ENCODE measurements at regions not wholly inside any gene's neighbourhood (a gene's known extent, or its start where the extent isn't known, plus 50 kb on each side); places are given as distances from the start of the nearest gene placed in this dataset.
"Not testable (repeated sequence)": the region's sequence is repeated elsewhere in the genome, so short reads cannot be mapped to it uniquely, and the experiment has no call there.

GRCh38 chr10:78442836-78443550 lies 409.3 kb downstream of the RPS24 start:
- no peak for DNase-seq

GRCh38 chr10:78443900-78444571 lies 410.4 kb downstream of the RPS24 start:
- DNase-seq = no peak

- not testable (repeated sequence) for DNase-seq
These were observed 411.1 kb downstream of the RPS24 start for GRCh38 chr10:78444741-78445140.

GRCh38 chr10:78445308-78445707 lies 411.6 kb downstream of the RPS24 start:
- DNase-seq = no peak

GRCh38 chr10:78448470-78448869 lies 414.8 kb downstream of the RPS24 start:
- no peak for DNase-seq

GRCh38 chr10:78448994-78449418 lies 415.3 kb downstream of the RPS24 start:
- no peak for DNase-seq

GRCh38 chr10:78449554-78449953 lies 415.9 kb downstream of the RPS24 start:
- DNase-seq = no peak

- no peak for DNase-seq
These were observed 416.6 kb downstream of the RPS24 start for GRCh38 chr10:78450239-78450638.

- no peak for DNase-seq
These were observed 417.3 kb downstream of the RPS24 start for GRCh38 chr10:78450807-78451485.

- DNase-seq = no peak
These were observed 417.9 kb downstream of the RPS24 start for GRCh38 chr10:78451592-78451991.

GRCh38 chr10:78454123-78454645 lies 420.5 kb downstream of the RPS24 start:
- DNase-seq = no peak

GRCh38 chr10:78455236-78455635 lies 421.6 kb downstream of the RPS24 start:
- no peak for DNase-seq

GRCh38 chr10:78455811-78456210 lies 422.1 kb downstream of the RPS24 start:
- DNase-seq = no peak

GRCh38 chr10:78456649-78457400 lies 423.2 kb downstream of the RPS24 start:
- DNase-seq = no peak

- DNase-seq = no peak
These were observed 424.3 kb downstream of the RPS24 start for GRCh38 chr10:78457804-78458482.

GRCh38 chr10:78458983-78459638 lies 425.4 kb downstream of the RPS24 start:
- no peak for DNase-seq

GRCh38 chr10:78459639-78460037 lies 426.0 kb downstream of the RPS24 start:
- DNase-seq = no peak

GRCh38 chr10:78460204-78460603 lies 426.5 kb downstream of the RPS24 start:
- no peak for DNase-seq

- no peak for DNase-seq
These were observed 427.7 kb downstream of the RPS24 start for GRCh38 chr10:78461333-78461732.

GRCh38 chr10:78462176-78462575 lies 428.5 kb downstream of the RPS24 start:
- no peak for DNase-seq

GRCh38 chr10:78462726-78463228 lies 429.1 kb downstream of the RPS24 start:
- no peak for DNase-seq

Measured in activated CD8-positive, alpha-beta memory T cell treated with anti-CD3 and anti-CD28 coated beads, Interleukin-2, amount 50 U/mL, for 4 hours (primary cell).